NCI-H1930 (cell line): ENCODE measurements at regions not wholly inside any gene's neighbourhood (a gene's known extent, or its start where the extent isn't known, plus 50 kb on each side); places are given as distances from the start of the nearest gene placed in this dataset.
"Not testable (repeated sequence)": the region's sequence is repeated elsewhere in the genome, so short reads cannot be mapped to it uniquely, and the experiment has no call there.

ENCODE experiments used
- DNase-seq, 2 experiments: peaks; one replicate each; lab custom pipeline; 2025; lab: John Stamatoyannopoulos, UW

DNA sequence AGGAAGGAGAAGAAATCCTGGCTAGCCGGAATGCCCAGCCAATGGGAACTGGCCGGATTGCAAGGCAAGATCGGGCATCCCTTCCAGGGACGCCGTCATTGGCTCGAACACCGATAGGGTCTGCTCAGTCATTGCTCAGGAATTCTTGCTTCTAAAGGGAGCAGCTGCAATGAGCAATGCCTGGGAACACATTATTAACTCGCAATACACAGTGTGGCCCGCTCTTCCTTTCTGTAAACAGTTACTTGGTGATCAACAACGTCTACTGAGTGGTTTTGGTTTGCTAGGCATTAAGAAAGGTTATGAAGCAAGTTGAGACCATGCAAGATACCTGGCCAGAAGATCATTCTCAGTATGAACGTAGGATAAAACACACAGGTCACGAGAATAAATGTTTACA, 165.4 kb upstream of the CITED2 start:
- DNase-seq: no peak

DNA sequence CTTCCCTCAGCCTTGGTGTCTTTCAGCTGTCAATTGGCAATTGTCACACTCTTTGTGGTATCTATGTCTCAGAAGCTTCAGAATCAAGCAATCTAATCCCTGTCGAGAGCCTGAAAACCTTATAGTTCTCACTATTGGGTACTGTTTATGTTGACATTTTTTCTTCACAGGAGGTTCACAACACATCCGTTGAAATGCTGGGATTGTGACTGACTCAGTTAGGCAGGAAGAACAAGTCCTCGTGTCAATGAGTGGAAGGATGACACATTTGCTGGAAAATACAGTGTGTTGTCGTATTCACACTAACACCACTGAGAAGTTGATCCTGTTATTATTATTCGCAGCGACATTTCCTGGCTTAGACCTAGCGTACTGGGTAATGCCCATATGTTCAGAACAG, 163.9 kb upstream of the CITED2 start:
- DNase-seq: no peak

- no peak for DNase-seq
These were observed 162.5 kb upstream of the CITED2 start for GRCh38 chr6:139536751-139537617.

- DNase-seq: no peak
These were observed 160.1 kb upstream of the CITED2 start for GRCh38 chr6:139534472-139535115.

GRCh38 chr6:139533573-139534471, 159.4 kb upstream of the CITED2 start:
- DNase-seq: no peak

DNA sequence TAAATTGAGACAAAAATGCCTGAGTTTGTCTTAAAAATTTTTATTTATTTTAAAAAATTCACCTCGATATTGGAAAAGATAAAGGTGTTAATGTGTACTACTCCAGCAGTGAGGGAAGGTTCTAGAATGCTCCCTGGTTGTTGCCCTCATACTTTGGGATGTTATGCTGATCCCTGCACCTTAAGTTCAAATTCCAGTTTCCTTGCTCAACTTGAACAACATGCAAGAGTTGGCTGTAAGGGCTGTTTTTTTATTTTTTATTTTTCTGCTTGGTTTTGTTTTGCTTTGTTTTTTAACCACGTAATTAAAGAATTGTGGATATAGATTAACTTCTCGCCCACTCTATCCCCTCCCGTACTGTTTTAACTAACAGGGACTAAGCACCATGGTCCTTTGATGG, 158.7 kb upstream of the CITED2 start:
- DNase-seq: no peak

DNA sequence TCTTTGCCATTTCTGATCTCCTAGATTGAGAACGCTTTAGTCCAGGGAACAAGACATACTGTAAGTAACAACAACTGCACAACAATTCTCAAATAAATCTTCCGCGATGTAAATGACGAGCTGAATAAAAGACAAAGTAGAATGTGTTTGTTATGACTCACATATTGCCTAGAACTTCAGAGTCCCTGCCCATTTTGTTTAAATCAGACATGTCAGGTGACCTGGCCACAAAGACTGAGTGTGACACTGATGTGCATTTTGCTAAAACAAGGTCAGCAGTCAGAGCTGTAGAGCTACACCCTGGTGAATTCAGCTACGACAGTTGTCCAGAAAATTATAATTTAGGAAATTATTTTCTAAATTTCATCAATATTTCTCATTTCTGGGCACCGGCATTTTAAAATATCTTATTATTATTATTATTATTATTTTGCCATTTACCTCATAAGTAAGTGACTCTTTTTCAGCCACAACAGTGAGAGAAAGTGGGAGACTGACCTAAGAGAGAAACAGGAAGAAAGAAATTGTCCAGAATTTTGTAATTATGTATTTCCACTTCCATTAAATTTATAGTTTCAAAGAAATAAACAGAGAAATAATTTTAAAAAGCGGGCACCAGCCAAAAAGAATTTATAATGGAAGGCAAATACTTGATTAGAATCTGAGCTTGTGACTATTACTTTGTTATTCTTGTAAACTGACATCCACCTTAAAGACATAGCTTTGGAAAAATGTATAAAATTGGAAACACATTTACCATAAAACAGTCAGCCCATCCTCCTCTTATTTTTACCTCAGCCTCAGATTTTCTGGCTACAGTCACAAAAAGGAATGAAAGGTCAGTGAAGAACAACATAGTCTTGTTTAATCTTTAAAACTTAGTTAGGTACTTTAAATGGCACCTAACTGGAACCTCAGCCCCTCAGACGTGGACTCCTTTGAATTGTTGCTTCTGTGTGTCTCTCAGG, 157.0 kb upstream of the CITED2 start:
- no peak for DNase-seq

DNA sequence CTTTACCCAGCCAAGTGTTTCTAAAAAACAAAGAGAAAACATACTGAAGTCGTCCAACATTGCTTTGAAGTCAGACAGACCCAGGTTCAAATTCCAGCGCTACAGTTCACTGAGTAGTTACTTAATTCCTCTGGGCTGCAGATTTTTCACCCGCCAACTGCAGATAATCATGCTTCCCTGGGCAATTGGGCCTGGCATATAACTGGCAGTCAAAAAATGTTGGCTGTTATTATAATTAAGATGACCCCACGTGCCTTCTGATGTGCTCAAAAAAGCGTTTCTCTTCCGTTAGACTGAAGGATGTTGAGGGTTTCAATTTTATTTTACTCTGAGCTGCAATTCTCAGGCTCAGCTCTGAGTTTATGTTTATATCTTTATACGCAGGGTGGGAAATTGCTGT, 156.1 kb upstream of the CITED2 start:
- no peak for DNase-seq

GRCh38 chr6:139529420-139529819, 155.0 kb upstream of the CITED2 start:
- no peak for DNase-seq

GRCh38 chr6:139528471-139528870, 154.0 kb upstream of the CITED2 start:
- no peak for DNase-seq

DNA sequence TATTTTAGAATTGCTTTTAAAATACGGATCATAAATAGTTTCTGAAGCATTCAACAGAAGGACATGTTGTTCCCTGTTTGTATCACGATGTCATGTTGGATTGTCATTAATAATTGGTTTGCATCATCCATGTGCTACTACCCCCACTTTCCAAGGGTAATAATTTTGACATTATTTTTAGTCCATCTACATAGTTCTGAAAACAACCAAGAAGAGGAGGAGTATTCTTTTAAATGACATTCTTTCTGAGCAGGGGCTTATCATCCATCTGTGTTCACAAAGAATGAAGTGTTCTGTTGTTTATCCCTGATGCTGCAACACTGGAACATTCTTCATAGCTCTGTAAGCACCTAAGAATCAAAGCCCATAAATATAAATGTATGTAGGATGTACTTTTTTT, 151.0 kb upstream of the CITED2 start:
- no peak for DNase-seq

- DNase-seq: no peak
These were observed 149.5 kb upstream of the CITED2 start for GRCh38 chr6:139523986-139524385.

GRCh38 chr6:139522511-139523220, 148.2 kb upstream of the CITED2 start:
- DNase-seq: no peak

GRCh38 chr6:139521338-139521737, 146.9 kb upstream of the CITED2 start:
- no peak for DNase-seq

DNA sequence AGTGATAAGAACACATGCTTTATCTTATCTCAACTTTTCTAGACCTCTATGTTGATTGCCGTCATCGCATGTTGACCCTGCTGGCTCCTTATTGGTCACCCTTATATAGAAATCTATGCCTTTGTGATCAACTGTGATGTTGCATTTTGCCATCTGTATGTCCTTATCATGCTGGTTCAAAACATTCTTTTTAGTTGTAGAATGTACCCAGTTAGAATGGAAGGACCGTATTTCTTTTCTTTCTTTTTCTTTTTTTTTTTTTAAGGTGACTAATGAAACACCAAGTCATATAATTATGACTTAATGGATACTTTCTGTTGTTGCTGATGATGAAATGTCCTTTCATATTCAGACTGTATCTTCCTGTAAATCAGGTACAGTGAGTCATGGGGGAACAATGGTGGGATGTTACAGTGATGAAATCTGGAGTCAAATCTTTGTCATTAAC, 145.9 kb upstream of the CITED2 start:
- DNase-seq: no peak

GRCh38 chr6:139519571-139520031, 145.2 kb upstream of the CITED2 start:
- DNase-seq: no peak

DNA sequence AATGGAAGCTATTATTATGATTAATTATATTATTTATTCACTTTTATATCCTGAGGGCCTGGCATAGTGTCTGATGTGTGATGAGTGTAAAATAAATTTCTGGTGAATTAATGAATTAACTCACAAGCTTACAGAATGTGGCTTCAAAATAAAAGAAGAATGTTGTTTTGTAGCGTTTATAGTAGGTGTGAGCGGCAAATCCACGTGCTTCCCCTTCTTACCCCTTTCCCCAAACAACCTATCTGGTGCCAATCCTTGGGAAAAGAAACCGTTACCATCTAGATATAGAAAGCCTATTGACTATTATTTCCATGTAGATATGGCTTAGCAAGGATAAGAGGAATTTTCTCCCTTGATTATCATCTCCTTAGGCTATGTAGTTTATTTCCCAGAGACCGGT, 144.6 kb upstream of the CITED2 start:
- no peak for DNase-seq

DNA sequence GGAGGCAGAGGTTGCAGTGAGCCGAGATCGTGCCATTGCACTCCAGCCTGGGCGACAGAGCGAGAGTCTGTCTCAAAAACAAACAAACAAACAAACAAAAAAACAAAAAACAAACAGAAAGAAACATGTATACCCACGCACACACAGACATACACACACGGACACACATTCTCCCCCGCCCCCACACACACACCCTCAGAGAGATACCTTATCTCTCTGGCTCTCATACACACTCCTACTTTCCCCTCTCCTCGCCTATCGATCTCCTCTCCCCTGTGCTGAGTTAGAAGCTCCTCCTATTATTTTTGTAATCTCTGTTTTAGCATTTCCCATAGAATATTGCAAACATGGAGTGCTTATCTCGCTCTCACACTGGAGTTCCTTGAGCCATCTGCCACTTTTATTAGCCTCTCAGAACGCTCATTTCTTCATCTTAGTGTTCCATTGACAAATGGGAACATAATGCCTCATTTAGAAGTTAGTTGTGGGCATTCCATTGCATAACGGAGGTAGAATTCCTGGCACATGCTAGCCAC, 144.2 kb upstream of the CITED2 start:
- no peak for DNase-seq

- not testable (repeated sequence) for DNase-seq
These were observed 143.6 kb upstream of the CITED2 start for GRCh38 chr6:139517998-139518555.

DNA sequence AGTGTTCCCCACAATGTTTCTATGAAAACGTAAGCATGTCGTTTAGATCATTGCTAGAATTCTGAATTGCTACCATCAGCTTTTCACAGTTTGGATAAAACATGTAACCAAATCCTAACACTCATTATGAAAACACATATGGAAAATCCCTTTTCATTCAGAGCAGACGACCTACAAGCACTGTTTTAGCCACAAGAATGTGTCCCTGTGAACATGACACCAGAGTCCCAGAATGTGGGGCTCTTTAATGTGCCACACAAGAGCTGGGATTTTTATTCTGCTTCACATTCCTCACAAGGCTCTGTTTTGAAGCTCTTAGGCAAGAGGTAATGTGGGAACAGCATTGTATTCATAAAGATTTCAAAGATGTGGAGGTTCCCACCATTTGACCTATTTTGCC, 141.1 kb upstream of the CITED2 start:
- no peak for DNase-seq
